ENCODE measurements at regions not wholly inside any gene's neighbourhood (a gene's known extent, or its start where the extent isn't known, plus 50 kb on each side); places are given as distances from the start of the nearest gene placed in this dataset.

GRCh38 chrX:112946227-112946626, 105.6 kb upstream of the AMOT start:
- TF ChIP-seq CTCF (IDR thresholded peaks at IDR 0.05) (no peak), POLR2A (IDR thresholded peaks at IDR 0.05) (no peak)
